ENCODE measurements at regions not wholly inside any gene's neighbourhood (a gene's known extent, or its start where the extent isn't known, plus 50 kb on each side); places are given as distances from the start of the nearest gene placed in this dataset.

- no peak for TF ChIP-seq CTCF (conservative IDR thresholded peaks at IDR 0.05; ENCODE audit: low read depth, low read length)
- DNase-seq (ENCODE audit: low read depth): no peak
- no peak overlapping the region for H3K4me3 ChIP-seq (ENCODE audit: low read depth, low read length)
Observed at GRCh38 chr4:11497972-11498371, 69.3 kb upstream of the HS3ST1 start.

DNA sequence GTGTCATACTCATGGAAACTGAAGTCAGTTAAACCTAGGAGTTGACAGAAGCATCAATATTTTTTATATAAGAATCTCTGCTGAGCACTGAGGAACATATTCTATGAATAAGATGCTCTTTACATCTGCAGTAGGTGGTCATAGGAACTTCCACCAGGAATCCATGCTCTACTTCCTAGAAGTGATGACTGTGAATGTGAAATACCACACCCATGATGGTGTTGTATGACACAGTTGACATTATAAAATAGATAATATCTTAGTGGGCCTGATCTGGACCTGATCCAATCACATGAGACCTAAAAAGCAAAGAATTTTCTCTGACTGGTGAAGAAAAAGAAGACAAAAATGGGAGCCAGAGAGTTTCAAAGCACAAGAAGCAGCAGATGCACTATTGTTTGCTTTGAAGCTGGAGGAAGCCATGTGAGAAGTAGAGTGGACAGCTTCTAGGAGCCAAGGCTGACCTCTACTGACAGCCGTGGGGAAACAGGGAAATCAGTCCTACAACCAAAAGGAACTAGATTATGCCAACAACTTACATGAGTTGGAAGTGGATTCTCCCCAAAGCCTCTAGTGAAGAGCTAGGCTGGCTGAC, 68.6 kb upstream of the HS3ST1 start:
- TF ChIP-seq CTCF (conservative IDR thresholded peaks at IDR 0.05; ENCODE audit: low read depth, low read length): no peak
- no peak overlapping the region for H3K4me3 ChIP-seq (ENCODE audit: low read depth, low read length)
- DNase-seq (ENCODE audit: low read depth): no peak

GRCh38 chr4:11496351-11496829, 67.7 kb upstream of the HS3ST1 start:
- DNase-seq (ENCODE audit: low read depth): no peak
- no peak overlapping the region for H3K4me3 ChIP-seq (ENCODE audit: low read depth, low read length)
- no peak for TF ChIP-seq CTCF (conservative IDR thresholded peaks at IDR 0.05; ENCODE audit: low read depth, low read length)

GRCh38 chr4:11495818-11496217, 67.1 kb upstream of the HS3ST1 start:
- TF ChIP-seq CTCF (conservative IDR thresholded peaks at IDR 0.05; ENCODE audit: low read depth, low read length): no peak
- DNase-seq (ENCODE audit: low read depth): no peak
- no peak overlapping the region for H3K4me3 ChIP-seq (ENCODE audit: low read depth, low read length)

DNA sequence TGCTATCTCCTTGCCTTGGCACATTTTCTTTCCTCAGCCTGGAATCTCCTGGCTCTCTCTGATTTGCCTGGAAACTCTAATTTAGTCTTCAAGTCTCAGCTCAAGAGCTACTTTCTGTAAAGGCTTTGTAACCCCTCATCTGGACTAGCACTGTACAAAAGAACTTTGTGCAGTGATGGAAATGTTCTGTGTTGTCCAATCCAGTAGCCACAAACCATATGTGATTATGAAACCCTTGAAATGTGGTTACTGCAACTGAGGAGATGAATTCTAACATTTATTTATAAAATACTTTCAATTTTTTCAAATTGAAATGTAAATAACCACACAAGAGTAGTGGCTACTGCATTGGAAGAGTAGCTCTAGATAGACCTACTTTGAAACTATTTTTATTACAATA, 66.6 kb upstream of the HS3ST1 start:
- no peak overlapping the region for H3K4me3 ChIP-seq (ENCODE audit: low read depth, low read length)
- no peak for DNase-seq (ENCODE audit: low read depth)
- TF ChIP-seq CTCF (conservative IDR thresholded peaks at IDR 0.05; ENCODE audit: low read depth, low read length): no peak

GRCh38 chr4:11494232-11494631, 65.5 kb upstream of the HS3ST1 start:
- H3K4me3 ChIP-seq (ENCODE audit: low read depth, low read length): no peak overlapping the region

More at GRCh38 chr4:11494232-11494631, 65.5 kb upstream of the HS3ST1 start:
- DNase-seq (ENCODE audit: low read depth): no peak
- TF ChIP-seq CTCF (conservative IDR thresholded peaks at IDR 0.05; ENCODE audit: low read depth, low read length): no peak

Data from epithelial cell of proximal tubule (primary cell).